Activated T-cell treated with anti-CD3 and anti-CD28 coated beads for 48 hours (primary cell): ENCODE measurements at regions not wholly inside any gene's neighbourhood (a gene's known extent, or its start where the extent isn't known, plus 50 kb on each side); places are given as distances from the start of the nearest gene placed in this dataset.
"Not testable (repeated sequence)": the region's sequence is repeated elsewhere in the genome, so short reads cannot be mapped to it uniquely, and the experiment has no call there.

Experiments used
- DNase-seq: peaks from one replicate; pipeline ENCODE4 v3.0.0-alpha.2; 2020; ENCODE audit warnings: low read depth

- DNase-seq = no peak
Observed at GRCh38 chr1:37162059-37162458, 127.7 kb upstream of the GRIK3 start.

- DNase-seq = no peak
Observed at GRCh38 chr1:37166005-37166404, 131.7 kb upstream of the GRIK3 start.

- DNase-seq = no peak
Observed at GRCh38 chr1:37167479-37167878, 133.2 kb upstream of the GRIK3 start.

- no peak for DNase-seq
Observed at GRCh38 chr1:37169241-37169640, 134.9 kb upstream of the GRIK3 start.

GRCh38 chr1:37169743-37170275 lies 135.5 kb upstream of the GRIK3 start:
- no peak for DNase-seq

- DNase-seq = no peak
Observed at GRCh38 chr1:37171691-37172090, 137.4 kb upstream of the GRIK3 start.

GRCh38 chr1:37174341-37174740 lies 140.0 kb upstream of the GRIK3 start:
- no peak for DNase-seq

- DNase-seq = no peak
Observed at GRCh38 chr1:37174876-37175275, 140.6 kb upstream of the GRIK3 start.

GRCh38 chr1:37175666-37176215 lies 141.4 kb upstream of the GRIK3 start:
- DNase-seq = no peak

- no peak for DNase-seq
Observed at GRCh38 chr1:37176269-37176668, 142.0 kb upstream of the GRIK3 start.

- peak; percentile 8 for DNase-seq
Observed at GRCh38 chr1:37177230-37177864, 143.0 kb upstream of the GRIK3 start.

- DNase-seq = no peak
Observed at GRCh38 chr1:37181425-37181824, 147.1 kb upstream of the GRIK3 start.

- no peak for DNase-seq
Observed at GRCh38 chr1:37184789-37185188, 150.5 kb upstream of the GRIK3 start.

GRCh38 chr1:37186246-37186756 lies 152.0 kb upstream of the GRIK3 start:
- no peak for DNase-seq

GRCh38 chr1:37189111-37189510 lies 154.8 kb upstream of the GRIK3 start:
- no peak for DNase-seq

- DNase-seq = no peak
Observed at GRCh38 chr1:37197411-37197810, 163.1 kb upstream of the GRIK3 start.

GRCh38 chr1:37214305-37214704 lies 180.0 kb upstream of the GRIK3 start:
- not testable (repeated sequence) for DNase-seq

GRCh38 chr1:37233606-37234005 lies 199.3 kb upstream of the GRIK3 start:
- no peak for DNase-seq

- DNase-seq = no peak
Observed at GRCh38 chr1:37234941-37235418, 200.7 kb upstream of the GRIK3 start.

- no peak for DNase-seq
Observed at GRCh38 chr1:37237948-37238347, 203.6 kb upstream of the GRIK3 start.

- DNase-seq = no peak
Observed at GRCh38 chr1:37238364-37239224, 204.3 kb upstream of the GRIK3 start.

GRCh38 chr1:37239225-37239740 lies 205.0 kb upstream of the GRIK3 start:
- DNase-seq = no peak
